SU-DHL-6 (cell line): ENCODE measurements at regions not wholly inside any gene's neighbourhood (a gene's known extent, or its start where the extent isn't known, plus 50 kb on each side); places are given as distances from the start of the nearest gene placed in this dataset.

Experiments
- EZH2phosphoT487 ChIP-seq: fragments of 200-600 bp; sonication (generic), shearing (Covaris generic); conservative IDR thresholded peaks from 2 replicates; pipeline ENCODE4 v1.6.1; 2018; ENCODE audit warnings: mild to moderate bottlenecking, antibody characterized with exemption, low read length, moderate library complexity, mixed read lengths
- TF ChIP-seq, protein P1 (sequence below): fragments of 200-600 bp; sonication (generic); IDR thresholded peaks from one replicate; pipeline ENCODE4 v1.5.1; 2017; ENCODE audit warnings: antibody characterized with exemption, mild to moderate bottlenecking, low read length, moderate library complexity; ENCODE audit not compliant: insufficient read depth, poor library complexity, severe bottlenecking

DNA sequence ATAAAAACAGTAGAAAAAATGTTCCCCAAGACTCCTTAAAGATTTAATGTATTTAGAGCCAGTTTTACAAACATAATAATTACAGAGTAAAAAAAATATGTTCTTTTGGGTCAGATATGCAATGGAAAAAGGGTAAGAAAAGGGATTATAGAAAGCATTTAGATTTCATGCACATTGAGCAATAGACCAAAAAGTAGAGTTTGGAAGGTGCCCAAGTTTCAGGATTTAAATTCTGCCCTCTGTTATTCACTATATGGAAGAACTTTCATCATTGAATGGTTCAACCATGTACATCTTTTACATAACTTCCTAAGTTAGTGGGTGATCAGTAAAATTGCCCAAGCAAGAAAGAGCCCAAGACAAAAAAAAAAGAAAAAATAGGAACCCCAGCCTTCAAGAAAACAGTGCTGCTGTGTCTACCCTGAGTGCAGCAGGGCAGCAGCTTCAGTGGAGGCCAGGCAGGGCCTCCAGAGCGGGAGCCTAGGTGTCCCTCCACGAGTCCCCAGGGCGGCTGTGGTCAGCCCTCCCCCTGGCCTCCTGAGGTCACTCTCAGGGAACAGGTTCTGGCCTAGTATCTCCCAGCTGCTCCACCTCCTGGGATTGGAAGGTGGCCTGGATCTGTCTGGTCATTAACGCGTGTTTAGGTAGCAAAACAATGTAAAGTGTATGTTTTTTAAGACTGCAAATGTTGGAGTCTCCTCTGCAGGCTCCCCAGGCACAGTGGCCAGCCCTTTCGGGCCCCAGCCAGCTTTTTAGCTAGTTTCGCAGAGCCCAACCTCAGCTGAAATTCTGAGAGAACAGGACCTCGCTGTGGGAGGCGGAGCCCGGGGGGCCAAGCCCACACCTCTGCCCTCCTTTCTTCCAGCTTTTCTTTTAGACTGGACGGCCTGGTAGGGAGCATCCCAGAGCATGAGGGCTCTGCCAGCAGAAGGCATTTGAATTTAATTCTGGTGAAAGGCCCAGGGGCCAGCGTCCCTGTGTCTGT, 77.3 kb downstream of the TEX51 start:
- TF ChIP-seq, protein P1, sequence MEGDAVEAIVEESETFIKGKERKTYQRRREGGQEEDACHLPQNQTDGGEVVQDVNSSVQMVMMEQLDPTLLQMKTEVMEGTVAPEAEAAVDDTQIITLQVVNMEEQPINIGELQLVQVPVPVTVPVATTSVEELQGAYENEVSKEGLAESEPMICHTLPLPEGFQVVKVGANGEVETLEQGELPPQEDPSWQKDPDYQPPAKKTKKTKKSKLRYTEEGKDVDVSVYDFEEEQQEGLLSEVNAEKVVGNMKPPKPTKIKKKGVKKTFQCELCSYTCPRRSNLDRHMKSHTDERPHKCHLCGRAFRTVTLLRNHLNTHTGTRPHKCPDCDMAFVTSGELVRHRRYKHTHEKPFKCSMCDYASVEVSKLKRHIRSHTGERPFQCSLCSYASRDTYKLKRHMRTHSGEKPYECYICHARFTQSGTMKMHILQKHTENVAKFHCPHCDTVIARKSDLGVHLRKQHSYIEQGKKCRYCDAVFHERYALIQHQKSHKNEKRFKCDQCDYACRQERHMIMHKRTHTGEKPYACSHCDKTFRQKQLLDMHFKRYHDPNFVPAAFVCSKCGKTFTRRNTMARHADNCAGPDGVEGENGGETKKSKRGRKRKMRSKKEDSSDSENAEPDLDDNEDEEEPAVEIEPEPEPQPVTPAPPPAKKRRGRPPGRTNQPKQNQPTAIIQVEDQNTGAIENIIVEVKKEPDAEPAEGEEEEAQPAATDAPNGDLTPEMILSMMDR: no peak
- no peak for TF ChIP-seq EZH2phosphoT487
